ENCODE measurements at regions not wholly inside any gene's neighbourhood (a gene's known extent, or its start where the extent isn't known, plus 50 kb on each side); places are given as distances from the start of the nearest gene placed in this dataset.
"Not testable (repeated sequence)": the region's sequence is repeated elsewhere in the genome, so short reads cannot be mapped to it uniquely, and the experiment has no call there.

DNA sequence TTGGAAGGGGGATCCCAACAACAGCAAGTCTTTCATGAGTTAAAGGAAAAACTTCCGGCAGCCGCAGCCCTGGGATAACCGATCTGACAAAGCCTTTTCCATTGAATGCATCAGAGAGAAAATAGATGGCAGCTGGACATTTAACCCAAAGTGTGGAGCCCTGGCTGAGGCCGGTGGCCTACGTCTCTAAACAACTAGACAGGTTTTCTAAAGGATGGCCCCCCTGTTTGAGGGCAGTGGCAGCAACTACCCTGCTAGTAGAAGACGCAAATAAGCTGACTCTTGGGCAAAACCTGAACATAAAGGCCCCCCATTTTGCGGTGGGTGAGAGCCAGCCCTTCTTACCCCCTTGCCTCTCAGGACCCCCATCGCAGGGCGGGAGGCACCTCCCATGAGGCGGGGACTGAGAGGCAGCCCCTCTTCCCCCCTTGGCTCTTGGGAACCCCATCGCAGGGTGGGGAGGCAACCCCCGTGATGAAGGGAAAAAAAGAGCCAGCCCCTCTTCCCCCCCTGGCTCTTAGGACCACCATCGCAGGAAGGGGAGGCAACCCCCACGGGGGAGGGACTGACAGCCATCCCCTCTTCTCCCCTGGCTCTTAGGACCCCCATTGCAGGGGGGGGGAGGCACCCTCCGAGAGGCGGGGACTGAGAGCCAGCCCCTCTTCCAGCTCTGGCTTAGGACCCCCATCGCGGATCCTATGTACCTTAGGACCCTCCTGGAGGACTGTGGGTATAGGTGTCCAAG lies 2422.9 kb upstream of the PCDH20 start:
- Histone ChIP-seq H3K9me3 (ENCODE audit: control insufficient read depth, low read depth, low read length) (no peaks in the 10 kb centered on the region), H3K4ac (ENCODE audit: low read depth, low read length) (no peak overlapping the region), H4K20me1 (ENCODE audit: control insufficient read depth, insufficient read depth, insufficient read length) (no peaks in the 10 kb centered on the region), H3K4me2 (ENCODE audit: insufficient read depth, insufficient read length, low read length) (no peak overlapping the region), H2BK5ac (ENCODE audit: insufficient read length, low read length) (no peak overlapping the region), H2AFZ (ENCODE audit: low read length) (no peak overlapping the region), H3T11ph (ENCODE audit: low read length) (no peak overlapping the region), H4K8ac (replicated peaks; ENCODE audit: insufficient read length, low read depth, low read length) (no peak overlapping the region), H2AK5ac (ENCODE audit: insufficient read length, low read length) (no peak overlapping the region), H3K79me1 (ENCODE audit: insufficient read depth, low read depth, low read length, poor library complexity, severe bottlenecking) (no peaks in the 10 kb centered on the region), H3K23ac (ENCODE audit: insufficient read length, low read depth, low read length) (no peak overlapping the region), H2BK120ac (ENCODE audit: low read depth, low read length, poor library complexity, severe bottlenecking) (no peak overlapping the region), H3K23me2 (ENCODE audit: insufficient read length, low read depth, low read length, poor library complexity, severe bottlenecking) (no peaks in the 10 kb centered on the region), H3K4me1 (ENCODE audit: insufficient read depth, low read length) (no peaks in the 10 kb centered on the region), H3K79me2 (ENCODE audit: insufficient read depth, low read length) (no peaks in the 10 kb centered on the region), H4K91ac (ENCODE audit: insufficient read length, low read depth, low read length) (no peak overlapping the region), H3K27me3 (ENCODE audit: insufficient read depth, low read length) (no peaks in the 10 kb centered on the region), H3K56ac (ENCODE audit: insufficient read length, low read depth, low read length) (no peak overlapping the region), H2BK20ac (ENCODE audit: low read depth, low read length, poor library complexity, severe bottlenecking) (no peak overlapping the region), H3K9ac (ENCODE audit: extremely low read depth, insufficient read length, low read length) (no peak overlapping the region), H4K5ac (ENCODE audit: insufficient read length, low read depth, low read length) (no peak overlapping the region), H2BK15ac (ENCODE audit: low read depth, low read length) (no peak overlapping the region), H3K18ac (ENCODE audit: insufficient read length, low read depth, low read length) (no peak overlapping the region), H2BK12ac (ENCODE audit: insufficient read length, low read depth, low read length) (no peak overlapping the region), H3K27ac (ENCODE audit: insufficient read length, low read depth, low read length) (no peak overlapping the region), H3K14ac (ENCODE audit: insufficient read depth, low read length) (no peak overlapping the region)
- Mint-ChIP-seq H3K9me3 (no peaks in the 10 kb centered on the region; a peak in 2 of 5 replicates), H3K36me3 (ENCODE audit: insufficient read depth in 1 of 3, low read depth in 3 of 3) (no peaks in the 10 kb centered on the region; a peak in 1 of 7 replicates), H3K4me1 (no peaks in the 10 kb centered on the region), H3K27ac (no peak overlapping the region), H3K4me3 (no peak overlapping the region), H3K27me3 (ENCODE audit: low read depth) (no peaks in the 10 kb centered on the region; the same call in 1 of the 2 replicates)
- no CpG with 5 or more reads among the region's 18 CpGs for WGBS (ENCODE audit: extremely low coverage, insufficient read length, low lambda C conversion rate)
- DNase-seq, result no peak
- TF ChIP-seq, protein P1, sequence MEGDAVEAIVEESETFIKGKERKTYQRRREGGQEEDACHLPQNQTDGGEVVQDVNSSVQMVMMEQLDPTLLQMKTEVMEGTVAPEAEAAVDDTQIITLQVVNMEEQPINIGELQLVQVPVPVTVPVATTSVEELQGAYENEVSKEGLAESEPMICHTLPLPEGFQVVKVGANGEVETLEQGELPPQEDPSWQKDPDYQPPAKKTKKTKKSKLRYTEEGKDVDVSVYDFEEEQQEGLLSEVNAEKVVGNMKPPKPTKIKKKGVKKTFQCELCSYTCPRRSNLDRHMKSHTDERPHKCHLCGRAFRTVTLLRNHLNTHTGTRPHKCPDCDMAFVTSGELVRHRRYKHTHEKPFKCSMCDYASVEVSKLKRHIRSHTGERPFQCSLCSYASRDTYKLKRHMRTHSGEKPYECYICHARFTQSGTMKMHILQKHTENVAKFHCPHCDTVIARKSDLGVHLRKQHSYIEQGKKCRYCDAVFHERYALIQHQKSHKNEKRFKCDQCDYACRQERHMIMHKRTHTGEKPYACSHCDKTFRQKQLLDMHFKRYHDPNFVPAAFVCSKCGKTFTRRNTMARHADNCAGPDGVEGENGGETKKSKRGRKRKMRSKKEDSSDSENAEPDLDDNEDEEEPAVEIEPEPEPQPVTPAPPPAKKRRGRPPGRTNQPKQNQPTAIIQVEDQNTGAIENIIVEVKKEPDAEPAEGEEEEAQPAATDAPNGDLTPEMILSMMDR (conservative IDR thresholded peaks at IDR 0.05), result no peak

DNA sequence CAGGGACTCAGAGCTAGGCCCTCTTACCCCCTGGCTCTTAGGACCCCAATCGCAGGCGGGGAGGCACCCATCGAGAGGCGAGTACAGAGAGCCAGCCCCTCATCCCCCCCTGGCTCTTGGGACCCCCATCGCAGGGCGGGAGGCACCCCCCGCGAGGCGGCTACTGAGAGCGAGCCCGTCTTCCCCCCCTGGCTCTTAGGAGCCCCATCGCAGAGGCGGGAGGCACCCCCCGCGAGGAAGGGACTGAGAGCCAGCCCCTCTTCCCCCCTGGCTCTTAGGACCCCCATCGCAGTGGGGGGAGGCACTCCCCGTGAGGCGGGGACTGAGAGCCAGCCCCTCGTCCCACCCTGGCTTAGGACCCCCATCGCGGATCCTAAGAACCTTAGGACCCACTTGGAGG lies 2422.1 kb upstream of the PCDH20 start:
- H3K23me2 ChIP-seq (ENCODE audit: insufficient read length, low read depth, low read length, poor library complexity, severe bottlenecking); H3K4me3 Mint-ChIP-seq; H2AFZ ChIP-seq (ENCODE audit: low read length); H3K18ac ChIP-seq (ENCODE audit: insufficient read length, low read depth, low read length); H3K4me2 ChIP-seq (ENCODE audit: insufficient read depth, insufficient read length, low read length); H4K91ac ChIP-seq (ENCODE audit: insufficient read length, low read depth, low read length); H2BK15ac ChIP-seq (ENCODE audit: low read depth, low read length); H3K9me3 Mint-ChIP-seq; H2BK12ac ChIP-seq (ENCODE audit: insufficient read length, low read depth, low read length); H3K27me3 ChIP-seq (ENCODE audit: insufficient read depth, low read length); H3K9ac ChIP-seq (ENCODE audit: extremely low read depth, insufficient read length, low read length); H3K9me3 ChIP-seq (ENCODE audit: control insufficient read depth, low read depth, low read length); H2BK5ac ChIP-seq (ENCODE audit: insufficient read length, low read length); H3K27me3 Mint-ChIP-seq (ENCODE audit: low read depth); H3K4me1 ChIP-seq (ENCODE audit: insufficient read depth, low read length); H3K4ac ChIP-seq (ENCODE audit: low read depth, low read length); H3K27ac ChIP-seq (ENCODE audit: insufficient read length, low read depth, low read length); H3K27ac Mint-ChIP-seq; H4K20me1 ChIP-seq (ENCODE audit: control insufficient read depth, insufficient read depth, insufficient read length); H4K5ac ChIP-seq (ENCODE audit: insufficient read length, low read depth, low read length); H3K56ac ChIP-seq (ENCODE audit: insufficient read length, low read depth, low read length); DNase-seq; H3K36me3 Mint-ChIP-seq (ENCODE audit: insufficient read depth in 1 of 3, low read depth in 3 of 3); H3T11ph ChIP-seq (ENCODE audit: low read length); H3K79me2 ChIP-seq (ENCODE audit: insufficient read depth, low read length); H3K79me1 ChIP-seq (ENCODE audit: insufficient read depth, low read depth, low read length, poor library complexity, severe bottlenecking); H3K14ac ChIP-seq (ENCODE audit: insufficient read depth, low read length); H3K4me1 Mint-ChIP-seq; H2BK120ac ChIP-seq (ENCODE audit: low read depth, low read length, poor library complexity, severe bottlenecking); H2BK20ac ChIP-seq (ENCODE audit: low read depth, low read length, poor library complexity, severe bottlenecking); H2AK5ac ChIP-seq (ENCODE audit: insufficient read length, low read length); H3K23ac ChIP-seq (ENCODE audit: insufficient read length, low read depth, low read length); H4K8ac ChIP-seq (replicated peaks; ENCODE audit: insufficient read length, low read depth, low read length): not testable (repeated sequence)
- no CpG with 5 or more reads among the region's 21 CpGs for WGBS (ENCODE audit: extremely low coverage, insufficient read length, low lambda C conversion rate)
